ENCODE measurements at regions not wholly inside any gene's neighbourhood (a gene's known extent, or its start where the extent isn't known, plus 50 kb on each side); places are given as distances from the start of the nearest gene placed in this dataset.

DNA sequence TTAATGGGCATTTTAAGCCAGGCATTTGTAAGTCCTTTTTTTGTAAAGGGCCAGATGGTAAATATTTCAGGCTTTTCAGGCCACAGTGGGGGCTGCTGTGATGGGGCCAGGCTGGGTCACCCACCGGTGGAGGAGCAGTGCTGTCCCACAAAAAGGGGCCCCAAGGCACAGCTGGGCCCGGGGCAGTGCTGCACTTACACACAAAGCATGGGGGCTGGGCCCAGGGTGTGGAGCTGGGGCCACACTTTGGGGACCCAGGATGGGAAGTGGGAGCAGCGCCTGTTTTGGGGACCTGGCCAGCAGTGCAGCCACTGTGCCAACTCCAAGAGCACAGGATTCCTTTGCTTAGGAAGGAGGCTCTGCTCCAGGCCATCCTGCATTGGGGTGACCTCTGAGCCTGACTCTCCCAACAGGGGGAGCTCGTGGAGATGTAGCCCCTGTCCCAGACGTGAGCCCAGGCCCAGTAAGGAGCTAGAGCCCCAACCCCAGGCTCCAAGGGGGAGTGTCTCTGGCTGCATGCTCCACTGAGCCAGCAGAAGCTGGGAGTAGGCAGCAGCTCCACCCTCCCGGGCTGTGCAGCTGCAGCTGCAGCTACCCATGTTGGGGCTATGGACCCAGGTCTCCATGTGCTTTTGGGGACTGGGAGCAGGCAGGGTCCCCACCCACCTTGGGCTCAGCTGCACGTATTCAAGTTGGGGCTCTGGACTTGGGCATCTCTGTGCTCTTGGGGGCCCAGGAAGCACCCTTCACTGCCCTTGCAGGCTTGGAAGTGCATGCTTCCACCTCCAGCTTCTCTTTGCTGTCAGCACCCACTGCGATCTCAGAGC is 1036.5 kb upstream of the CNTNAP5 start:
- Mint-ChIP-seq H3K4me3 (no peak overlapping the region), H3K27ac (no peak overlapping the region)

DNA sequence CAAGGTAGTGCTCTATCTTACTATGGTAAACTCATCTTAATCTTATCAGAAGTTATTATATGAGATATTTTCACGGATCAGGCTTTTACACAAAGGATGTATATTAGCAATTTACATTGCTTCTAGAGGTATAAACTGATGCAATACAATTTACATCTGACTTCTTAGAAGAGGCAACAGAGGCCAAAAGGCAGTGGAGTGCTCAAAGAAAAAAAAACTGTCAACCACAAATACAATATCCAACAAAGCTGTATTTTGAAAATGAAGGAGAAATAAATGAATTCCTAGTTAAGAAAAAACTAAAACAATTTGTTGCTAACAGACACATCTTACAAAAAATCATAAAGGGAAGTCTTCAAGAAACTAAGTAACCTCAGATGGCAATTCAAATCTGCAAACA is 1031.5 kb upstream of the CNTNAP5 start:
- Mint-ChIP-seq H3K4me1 (ENCODE audit: low read depth) (no peaks in the 10 kb centered on the region), H3K27ac (no peak overlapping the region), H3K4me3 (no peak overlapping the region), H3K36me3 (ENCODE audit: low read depth) (no peaks in the 10 kb centered on the region), H3K9me3 (peaks cover 8% of the 10 kb centered on the region), H3K27me3 (ENCODE audit: low read depth) (no peaks in the 10 kb centered on the region)
- DNase-seq: no peak
- intact Hi-C loops (cut with micrococcal nuclease): no loop called here
- CTCF ChIA-PET: no interaction called here

More for the DNA sequence above, 1036.5 kb upstream of the CNTNAP5 start:
- CTCF ChIA-PET: interaction anchor here (0.6 kb wide), 1 partner anchor 20 kb away, joined by 3 read pairs; no protein-coding TSS in a partner anchor
- intact Hi-C loops (cut with micrococcal nuclease): no loop called here
- H3K4me1 Mint-ChIP-seq (ENCODE audit: low read depth): no peaks in the 10 kb centered on the region
- H3K27me3 Mint-ChIP-seq (ENCODE audit: low read depth): no peaks in the 10 kb centered on the region
- peaks cover 3% of the 10 kb centered on the region for H3K9me3 Mint-ChIP-seq
- H3K36me3 Mint-ChIP-seq (ENCODE audit: low read depth): no peaks in the 10 kb centered on the region
- DNase-seq: no peak

DNA sequence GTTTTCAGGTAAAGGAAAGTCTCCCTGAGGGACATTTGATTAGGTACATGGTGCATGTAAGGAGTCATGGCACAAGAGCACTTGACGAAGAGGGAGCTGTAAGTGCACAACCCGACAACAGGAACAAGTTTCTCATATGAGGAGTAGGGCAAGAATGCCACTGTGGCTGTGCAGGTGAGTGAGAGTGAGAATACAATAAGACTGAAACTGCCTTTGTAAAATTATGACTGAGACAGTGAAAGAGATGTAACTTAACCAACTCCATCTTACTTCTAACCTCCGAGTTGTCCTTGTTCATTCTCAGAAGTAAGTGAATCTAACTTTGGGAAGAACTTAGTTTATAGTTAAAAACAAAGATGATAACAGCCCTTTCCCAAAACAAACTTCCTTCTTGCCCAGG is 1025.8 kb upstream of the CNTNAP5 start:
- CTCF ChIA-PET: no interaction called here
- Mint-ChIP-seq H3K27me3 (ENCODE audit: low read depth) (no peaks in the 10 kb centered on the region), H3K9me3 (peaks cover 15% of the 10 kb centered on the region), H3K4me3 (no peak overlapping the region), H3K27ac (no peak overlapping the region), H3K4me1 (ENCODE audit: low read depth) (no peaks in the 10 kb centered on the region), H3K36me3 (ENCODE audit: low read depth) (no peaks in the 10 kb centered on the region)
- no peak for DNase-seq
- intact Hi-C loops (cut with micrococcal nuclease): no loop called here

DNA sequence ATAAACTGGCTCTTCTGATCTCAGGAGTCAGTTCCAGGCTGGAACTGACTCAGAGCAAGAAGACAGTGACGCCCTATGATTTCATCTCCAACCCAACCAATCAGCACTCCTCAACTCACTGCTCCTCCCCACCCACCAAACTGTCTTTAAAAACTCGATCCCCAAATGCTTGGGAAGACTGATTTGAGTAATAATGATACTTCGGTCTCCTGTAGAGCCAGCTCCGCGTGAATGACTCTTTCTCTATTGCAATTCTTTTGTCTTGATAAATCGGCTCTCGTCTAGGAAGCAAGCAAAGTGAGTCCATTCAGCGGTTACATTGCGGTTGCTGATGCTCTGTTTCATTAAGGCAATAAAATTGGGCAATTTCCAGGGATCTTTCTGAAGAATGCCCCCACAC is 1025.3 kb upstream of the CNTNAP5 start:
- CTCF ChIA-PET: no interaction called here
- H3K27me3 Mint-ChIP-seq (ENCODE audit: low read depth): no peaks in the 10 kb centered on the region
- H3K4me3 Mint-ChIP-seq: no peak overlapping the region
- no peaks in the 10 kb centered on the region for H3K36me3 Mint-ChIP-seq (ENCODE audit: low read depth)
- H3K27ac Mint-ChIP-seq: no peak overlapping the region
- intact Hi-C loops (cut with micrococcal nuclease): no loop called here
- H3K4me1 Mint-ChIP-seq (ENCODE audit: low read depth): no peaks in the 10 kb centered on the region
- no peak for DNase-seq
- H3K9me3 Mint-ChIP-seq: peaks cover 15% of the 10 kb centered on the region

DNA sequence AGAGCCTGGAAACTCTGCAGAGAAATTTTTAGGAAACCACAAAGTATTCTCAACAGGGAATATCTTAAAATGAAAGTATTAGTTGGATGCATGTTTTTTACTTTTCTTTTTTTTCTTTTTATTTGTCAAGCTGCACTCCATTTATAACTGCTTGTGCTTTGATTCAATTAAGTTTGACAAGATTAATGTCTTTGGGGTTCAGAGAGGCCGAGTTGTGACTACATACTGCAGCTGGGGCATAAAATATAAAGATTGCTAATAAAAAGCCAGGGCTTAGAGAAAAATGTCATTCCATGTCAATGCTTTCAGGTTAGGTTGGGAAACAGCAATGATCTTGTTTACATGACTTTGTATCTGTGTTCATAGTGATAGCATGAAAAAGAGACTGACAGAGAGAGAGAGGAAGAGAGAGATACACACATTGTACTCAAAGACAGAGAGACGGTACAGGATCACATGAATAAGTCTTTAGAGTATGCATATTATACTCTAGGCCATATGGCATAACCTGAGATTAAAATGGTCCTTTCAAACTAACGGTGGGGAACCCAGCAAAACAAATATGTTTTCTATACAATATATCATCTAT is 1022.3 kb upstream of the CNTNAP5 start:
- H3K4me3 Mint-ChIP-seq: no peak overlapping the region
- intact Hi-C loops (cut with micrococcal nuclease): no loop called here
- CTCF ChIA-PET: no interaction called here
- H3K27ac Mint-ChIP-seq: no peak overlapping the region
- DNase-seq: no peak
- peaks cover 20% of the 10 kb centered on the region for H3K9me3 Mint-ChIP-seq
- H3K36me3 Mint-ChIP-seq (ENCODE audit: low read depth): no peaks in the 10 kb centered on the region
- no peaks in the 10 kb centered on the region for H3K4me1 Mint-ChIP-seq (ENCODE audit: low read depth)
- H3K27me3 Mint-ChIP-seq (ENCODE audit: low read depth): no peaks in the 10 kb centered on the region

DNA sequence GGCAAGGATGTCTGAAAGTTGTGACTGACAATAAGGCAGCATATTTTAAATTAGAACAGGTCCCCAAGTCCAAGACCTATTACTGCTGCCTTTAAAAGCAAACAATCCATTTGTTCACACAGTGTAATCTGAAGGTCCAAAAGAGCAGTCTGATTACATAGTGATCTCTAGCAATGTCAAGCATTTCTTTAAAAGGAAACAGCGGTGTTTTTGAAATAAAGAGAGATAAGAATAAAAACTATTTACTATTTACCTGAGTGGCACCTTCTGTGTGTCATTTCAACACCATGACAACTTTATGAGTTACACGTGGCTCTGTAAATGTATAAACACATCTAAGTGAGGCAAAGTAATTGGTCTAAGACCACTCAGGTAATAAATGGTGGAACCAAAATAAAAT is 1009.9 kb upstream of the CNTNAP5 start:
- DNase-seq: no peak
- no peaks in the 10 kb centered on the region for H3K27me3 Mint-ChIP-seq (ENCODE audit: low read depth)
- H3K36me3 Mint-ChIP-seq (ENCODE audit: low read depth): no peaks in the 10 kb centered on the region
- no peaks in the 10 kb centered on the region for H3K4me1 Mint-ChIP-seq (ENCODE audit: low read depth)
- intact Hi-C loops (cut with micrococcal nuclease): no loop called here
- H3K27ac Mint-ChIP-seq: no peak overlapping the region
- no peak overlapping the region for H3K4me3 Mint-ChIP-seq
- CTCF ChIA-PET: no interaction called here
- H3K9me3 Mint-ChIP-seq: peaks cover 12% of the 10 kb centered on the region

DNA sequence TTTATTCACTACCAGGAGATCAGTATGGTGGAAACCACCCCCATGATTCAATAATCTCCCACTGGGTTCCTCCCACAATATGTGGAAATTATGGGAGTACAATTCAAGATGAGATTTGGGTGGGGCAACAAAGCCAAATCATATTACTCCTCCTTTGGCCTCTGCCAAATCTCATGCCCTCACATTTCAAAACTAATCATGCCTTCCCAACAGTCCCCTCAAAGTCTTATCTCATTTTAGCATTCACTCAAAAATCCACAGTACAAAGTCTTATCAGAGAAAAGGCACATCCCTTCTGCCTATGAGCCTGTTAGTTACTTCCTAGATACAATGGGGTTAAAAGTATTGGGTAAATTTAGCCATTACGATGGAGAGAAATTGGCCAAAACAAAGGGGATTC is 989.5 kb upstream of the CNTNAP5 start:
- Mint-ChIP-seq H3K36me3 (ENCODE audit: low read depth) (no peaks in the 10 kb centered on the region), H3K27ac (no peak overlapping the region), H3K4me1 (ENCODE audit: low read depth) (no peaks in the 10 kb centered on the region), H3K9me3 (peaks cover 21% of the 10 kb centered on the region), H3K4me3 (no peak overlapping the region), H3K27me3 (ENCODE audit: low read depth) (no peaks in the 10 kb centered on the region)
- no peak for DNase-seq
- CTCF ChIA-PET: no interaction called here
- intact Hi-C loops (cut with micrococcal nuclease): no loop called here

DNA sequence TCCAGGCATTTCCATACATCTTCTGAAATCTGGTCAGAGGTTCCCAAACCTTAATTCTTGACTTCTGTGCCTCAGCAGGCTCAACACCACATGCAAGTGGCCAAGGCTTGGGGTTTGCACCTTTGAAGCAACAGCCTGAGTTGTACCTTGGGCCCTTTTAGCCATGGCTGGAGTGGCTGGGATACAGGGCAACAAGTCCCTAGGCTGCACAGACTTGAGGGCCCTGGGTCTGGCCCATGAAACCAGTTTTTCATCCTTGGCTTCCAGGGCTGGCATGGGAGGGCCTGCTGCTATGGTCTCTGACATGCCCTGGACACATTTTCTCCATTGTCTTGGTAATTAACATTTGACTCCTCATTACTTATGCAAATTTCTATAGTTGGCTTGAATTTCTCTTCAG is 988.8 kb upstream of the CNTNAP5 start:
- H3K4me3 Mint-ChIP-seq: no peak overlapping the region
- H3K9me3 Mint-ChIP-seq: peaks cover 19% of the 10 kb centered on the region

DNA sequence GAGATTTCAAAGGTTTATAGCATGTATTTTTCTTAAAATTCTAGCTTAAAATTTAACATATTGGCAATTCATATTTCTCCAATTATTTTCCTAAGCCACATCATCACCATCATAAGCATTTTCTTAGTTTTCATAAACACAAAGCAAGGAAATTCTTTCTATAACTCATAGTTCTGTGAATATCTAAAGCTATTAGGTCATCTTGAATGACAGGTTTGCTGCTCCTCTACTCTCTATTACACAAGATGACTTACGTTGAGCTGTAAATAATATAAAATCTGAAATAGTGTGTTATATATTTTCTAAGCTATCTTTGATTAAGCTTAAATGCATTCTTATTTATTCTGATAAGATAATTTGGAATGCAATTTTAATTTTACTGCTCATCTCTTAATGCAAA is 984.6 kb upstream of the CNTNAP5 start:
- CTCF ChIA-PET: no interaction called here
- Mint-ChIP-seq H3K27ac (no peak overlapping the region), H3K4me1 (ENCODE audit: low read depth) (no peaks in the 10 kb centered on the region), H3K36me3 (ENCODE audit: low read depth) (no peaks in the 10 kb centered on the region), H3K9me3 (peaks cover 13% of the 10 kb centered on the region), H3K4me3 (no peak overlapping the region), H3K27me3 (ENCODE audit: low read depth) (no peaks in the 10 kb centered on the region)
- no peak for DNase-seq
- intact Hi-C loops (cut with micrococcal nuclease): no loop called here

More for the DNA sequence above, 988.8 kb upstream of the CNTNAP5 start:
- no peak overlapping the region for H3K27ac Mint-ChIP-seq
- no peaks in the 10 kb centered on the region for H3K4me1 Mint-ChIP-seq (ENCODE audit: low read depth)
- H3K36me3 Mint-ChIP-seq (ENCODE audit: low read depth): no peaks in the 10 kb centered on the region
- intact Hi-C loops (cut with micrococcal nuclease): no loop called here
- CTCF ChIA-PET: no interaction called here
- H3K27me3 Mint-ChIP-seq (ENCODE audit: low read depth): no peaks in the 10 kb centered on the region
- no peak for DNase-seq

DNA sequence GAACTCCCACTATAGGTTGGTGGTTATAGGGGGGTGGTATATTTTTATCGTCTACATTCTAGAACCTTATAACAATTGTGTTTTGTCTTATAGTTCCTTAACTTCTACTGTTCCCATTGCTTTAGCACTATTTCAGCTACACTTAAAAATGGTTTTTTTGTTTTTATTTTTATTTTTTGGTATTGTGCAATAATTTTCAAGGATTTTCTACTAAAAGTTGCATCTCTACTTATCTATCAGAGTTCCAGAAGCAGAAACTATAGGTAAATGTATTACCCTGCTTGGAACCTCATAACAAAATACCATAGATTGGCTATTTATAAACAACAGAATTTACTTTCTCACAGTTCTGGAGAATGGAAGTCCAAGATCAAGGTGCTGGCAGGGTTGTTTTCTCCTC is 981.6 kb upstream of the CNTNAP5 start:
- intact Hi-C loops (cut with micrococcal nuclease): no loop called here
- CTCF ChIA-PET: no interaction called here
- H3K4me3 Mint-ChIP-seq: no peak overlapping the region
- H3K36me3 Mint-ChIP-seq (ENCODE audit: low read depth): no peaks in the 10 kb centered on the region
- no peak for DNase-seq
- no peaks in the 10 kb centered on the region for H3K4me1 Mint-ChIP-seq (ENCODE audit: low read depth)
- H3K9me3 Mint-ChIP-seq: peaks cover 3% of the 10 kb centered on the region
- no peak overlapping the region for H3K27ac Mint-ChIP-seq
- H3K27me3 Mint-ChIP-seq (ENCODE audit: low read depth): no peaks in the 10 kb centered on the region

DNA sequence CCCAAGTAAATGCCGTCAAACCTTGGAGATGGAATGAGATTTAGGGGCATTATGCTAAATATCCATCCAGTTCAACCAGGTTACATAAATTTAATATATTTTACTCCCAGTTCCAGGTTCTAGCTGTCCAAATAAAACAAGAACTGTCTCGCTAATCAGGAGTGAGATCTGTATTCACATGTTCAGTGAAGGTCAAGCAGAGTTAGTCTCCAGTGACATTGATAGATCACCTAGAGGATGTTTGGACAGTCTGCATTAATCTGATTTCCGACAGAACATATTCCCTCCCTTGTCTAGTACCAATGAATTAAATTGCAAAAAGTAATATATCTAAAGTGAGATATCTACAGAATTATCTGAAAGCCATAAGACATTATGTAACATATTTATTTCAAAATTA is 979.4 kb upstream of the CNTNAP5 start:
- DNase-seq: no peak
- Mint-ChIP-seq H3K4me3 (no peak overlapping the region), H3K36me3 (ENCODE audit: low read depth) (no peaks in the 10 kb centered on the region), H3K4me1 (ENCODE audit: low read depth) (no peaks in the 10 kb centered on the region), H3K27ac (no peak overlapping the region), H3K9me3 (no peaks in the 10 kb centered on the region), H3K27me3 (ENCODE audit: low read depth) (no peaks in the 10 kb centered on the region)
- CTCF ChIA-PET: no interaction called here
- intact Hi-C loops (cut with micrococcal nuclease): no loop called here

DNA sequence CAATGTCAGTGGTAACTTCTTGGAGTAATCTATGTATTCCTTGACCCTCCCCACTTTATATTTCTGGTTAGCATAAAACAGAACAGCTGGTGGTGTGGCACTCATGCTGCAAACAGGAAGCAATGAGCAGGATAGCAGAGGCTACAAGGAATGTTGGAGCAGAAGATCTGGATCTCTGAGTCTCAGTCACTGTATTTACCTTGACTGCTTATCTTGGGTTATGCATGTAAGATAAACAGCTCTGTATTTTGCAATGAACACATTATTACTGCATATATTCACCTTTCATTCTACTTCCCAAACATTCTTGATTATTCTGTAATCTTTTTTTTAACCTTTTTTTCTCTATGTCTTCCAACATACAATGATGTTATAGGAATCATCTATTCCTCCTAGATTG is 977.9 kb upstream of the CNTNAP5 start:
- Mint-ChIP-seq H3K4me3 (no peak overlapping the region), H3K27ac (no peak overlapping the region), H3K27me3 (ENCODE audit: low read depth) (no peaks in the 10 kb centered on the region), H3K9me3 (peaks cover 1% of the 10 kb centered on the region), H3K4me1 (ENCODE audit: low read depth) (no peaks in the 10 kb centered on the region), H3K36me3 (ENCODE audit: low read depth) (no peaks in the 10 kb centered on the region)
- no peak for DNase-seq
- CTCF ChIA-PET: no interaction called here
- intact Hi-C loops (cut with micrococcal nuclease): no loop called here

DNA sequence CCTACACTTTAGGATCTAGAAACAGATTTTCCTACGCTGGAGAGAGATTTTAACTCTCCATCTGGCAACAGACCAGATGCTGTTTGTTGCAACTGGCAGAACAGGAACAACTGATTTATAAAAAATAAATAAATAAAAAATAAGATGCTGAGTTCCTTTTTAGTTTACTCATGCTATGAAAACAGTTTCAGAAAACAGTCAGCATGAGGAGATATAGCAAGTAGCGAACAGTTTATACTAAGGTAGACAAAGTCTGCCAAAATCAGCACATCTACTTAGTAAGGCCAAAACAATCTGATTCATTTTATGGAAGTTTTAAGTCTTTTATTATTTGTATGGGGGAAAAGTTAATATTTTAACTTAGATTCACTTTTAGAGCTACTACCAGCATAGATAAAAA is 974.0 kb upstream of the CNTNAP5 start:
- CTCF ChIA-PET: no interaction called here
- DNase-seq: no peak
- Mint-ChIP-seq H3K27me3 (ENCODE audit: low read depth) (no peaks in the 10 kb centered on the region), H3K36me3 (ENCODE audit: low read depth) (no peaks in the 10 kb centered on the region), H3K4me3 (no peak overlapping the region), H3K9me3 (peaks cover 1% of the 10 kb centered on the region), H3K4me1 (ENCODE audit: low read depth) (no peaks in the 10 kb centered on the region), H3K27ac (no peak overlapping the region)
- intact Hi-C loops (cut with micrococcal nuclease): no loop called here
